Astrocyte (in vitro differentiated cells and primary cell): ENCODE measurements at regions not wholly inside any gene's neighbourhood (a gene's known extent, or its start where the extent isn't known, plus 50 kb on each side); places are given as distances from the start of the nearest gene placed in this dataset.

Experiments used
- DNase-seq: peaks from one replicate; pipeline ENCODE4 v3.0.0-alpha.2; 2010; ENCODE audit warnings: low read depth
- FAIRE-seq: peaks from 2 replicates; lab custom pipeline; 2011; peaks lifted over from hg19 to GRCh38; lab: Jason Lieb, UNC
- H2AFZ ChIP-seq: 2 replicates; pipeline ENCODE4 v1.6.0; 2012; ENCODE audit warnings: low read depth, low read length, inconsistent platforms
- H3K27ac ChIP-seq: 2 replicates; pipeline ENCODE4 v1.5.1; 2011; ENCODE audit warnings: low read depth, low read length, inconsistent platforms
- H3K27me3 ChIP-seq: 2 replicates; pipeline ENCODE4 v1.6.0; 2011; ENCODE audit warnings: low read length, inconsistent platforms; ENCODE audit not compliant: insufficient read depth
- H3K36me3 ChIP-seq: 2 replicates; pipeline ENCODE4 v1.5.1; 2011; ENCODE audit warnings: low read length, inconsistent platforms; ENCODE audit not compliant: insufficient read depth
- H3K4me1 ChIP-seq: 2 replicates; pipeline ENCODE4 v1.5.1; 2011; ENCODE audit warnings: low read length, inconsistent platforms; ENCODE audit not compliant: insufficient read depth
- H3K4me2 ChIP-seq: 2 replicates; pipeline ENCODE4 v1.6.0; 2012; ENCODE audit warnings: low read length, inconsistent platforms
- H3K4me3 ChIP-seq: 2 replicates; pipeline ENCODE4 v1.5.1; 2011; ENCODE audit warnings: low read depth, mild to moderate bottlenecking, low read length, inconsistent platforms; ENCODE audit not compliant: insufficient read depth
- H3K79me2 ChIP-seq: 2 replicates; pipeline ENCODE4 v1.6.0; 2012; ENCODE audit warnings: mild to moderate bottlenecking, low read length, inconsistent platforms; ENCODE audit not compliant: insufficient read depth
- H3K9ac ChIP-seq: 2 replicates; pipeline ENCODE4 v1.6.0; 2012; ENCODE audit warnings: mild to moderate bottlenecking, low read length, inconsistent platforms
- H3K9me3 ChIP-seq: 2 replicates; pipeline ENCODE4 v1.5.1; 2012; ENCODE audit warnings: low read depth, mild to moderate bottlenecking, low read length, inconsistent platforms; ENCODE audit not compliant: insufficient read depth
- H4K20me1 ChIP-seq: 2 replicates; pipeline ENCODE4 v1.6.0; 2012; ENCODE audit warnings: low read length, inconsistent platforms; ENCODE audit not compliant: insufficient read depth
- H3K27ac Mint-ChIP-seq: one replicate; pipeline ENCODE4 v1.8.0; 2021; ENCODE audit warnings: mild to moderate bottlenecking, mixed read lengths; ENCODE audit not compliant: unreplicated experiment
- H3K27me3 Mint-ChIP-seq: one replicate; pipeline ENCODE4 v1.8.0; 2021; ENCODE audit warnings: low read depth, mixed read lengths; ENCODE audit not compliant: unreplicated experiment
- H3K36me3 Mint-ChIP-seq: one replicate; pipeline ENCODE4 v1.8.0; 2021; ENCODE audit warnings: low read depth, mixed read lengths; ENCODE audit not compliant: unreplicated experiment
- H3K4me1 Mint-ChIP-seq: one replicate; pipeline ENCODE4 v1.8.0; 2021; ENCODE audit warnings: low read depth, mixed read lengths; ENCODE audit not compliant: unreplicated experiment
- H3K4me3 Mint-ChIP-seq: one replicate; pipeline ENCODE4 v1.8.0; 2021; ENCODE audit warnings: mild to moderate bottlenecking, moderate library complexity, mixed read lengths; ENCODE audit not compliant: unreplicated experiment
- H3K9me3 Mint-ChIP-seq: one replicate; pipeline ENCODE4 v1.8.0; 2021; ENCODE audit warnings: mild to moderate bottlenecking, mixed read lengths; ENCODE audit not compliant: unreplicated experiment
- EZH2 ChIP-seq: IDR thresholded peaks from 2 replicates; pipeline ENCODE4 v1.6.1; 2012; ENCODE audit warnings: mild to moderate bottlenecking, low read length, inconsistent platforms; ENCODE audit not compliant: insufficient read depth
- TF ChIP-seq, protein P1 (sequence below): IDR thresholded peaks from 2 replicates; pipeline ENCODE4 v1.5.1; 2011; ENCODE audit warnings: low read depth, mild to moderate bottlenecking, inconsistent platforms, low read length, moderate library complexity; ENCODE audit not compliant: insufficient read depth

- H3K27me3 ChIP-seq: no peaks in the 10 kb centered on the region
- TF ChIP-seq, protein P1, sequence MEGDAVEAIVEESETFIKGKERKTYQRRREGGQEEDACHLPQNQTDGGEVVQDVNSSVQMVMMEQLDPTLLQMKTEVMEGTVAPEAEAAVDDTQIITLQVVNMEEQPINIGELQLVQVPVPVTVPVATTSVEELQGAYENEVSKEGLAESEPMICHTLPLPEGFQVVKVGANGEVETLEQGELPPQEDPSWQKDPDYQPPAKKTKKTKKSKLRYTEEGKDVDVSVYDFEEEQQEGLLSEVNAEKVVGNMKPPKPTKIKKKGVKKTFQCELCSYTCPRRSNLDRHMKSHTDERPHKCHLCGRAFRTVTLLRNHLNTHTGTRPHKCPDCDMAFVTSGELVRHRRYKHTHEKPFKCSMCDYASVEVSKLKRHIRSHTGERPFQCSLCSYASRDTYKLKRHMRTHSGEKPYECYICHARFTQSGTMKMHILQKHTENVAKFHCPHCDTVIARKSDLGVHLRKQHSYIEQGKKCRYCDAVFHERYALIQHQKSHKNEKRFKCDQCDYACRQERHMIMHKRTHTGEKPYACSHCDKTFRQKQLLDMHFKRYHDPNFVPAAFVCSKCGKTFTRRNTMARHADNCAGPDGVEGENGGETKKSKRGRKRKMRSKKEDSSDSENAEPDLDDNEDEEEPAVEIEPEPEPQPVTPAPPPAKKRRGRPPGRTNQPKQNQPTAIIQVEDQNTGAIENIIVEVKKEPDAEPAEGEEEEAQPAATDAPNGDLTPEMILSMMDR: no peak
- TF ChIP-seq EZH2: no peak
- no peaks in the 10 kb centered on the region for H3K36me3 Mint-ChIP-seq
- H3K9me3 Mint-ChIP-seq: no peaks in the 10 kb centered on the region
- no peaks in the 10 kb centered on the region for H3K36me3 ChIP-seq
- no peak overlapping the region for H3K4me2 ChIP-seq
- H3K4me1 Mint-ChIP-seq: peaks cover 22% of the 10 kb centered on the region
- DNase-seq (no peak), FAIRE-seq (no peak)
- no peak overlapping the region for H3K9ac ChIP-seq
- H2AFZ ChIP-seq: no peak overlapping the region
- no peak overlapping the region for H3K27ac ChIP-seq
- H3K9me3 ChIP-seq: no peaks in the 10 kb centered on the region
- peaks cover 38% of the 10 kb centered on the region for H3K4me1 ChIP-seq
- no peak overlapping the region for H3K27ac Mint-ChIP-seq
- no peak overlapping the region for H3K4me3 Mint-ChIP-seq
- peaks cover 20% of the 10 kb centered on the region for H3K27me3 Mint-ChIP-seq
- H3K4me3 ChIP-seq: no peak overlapping the region
- no peaks in the 10 kb centered on the region for H4K20me1 ChIP-seq
- no peaks in the 10 kb centered on the region for H3K79me2 ChIP-seq
Observed at GRCh38 chr20:58021481-58021880, 207.0 kb downstream of the ANKRD60 start.

DNA sequence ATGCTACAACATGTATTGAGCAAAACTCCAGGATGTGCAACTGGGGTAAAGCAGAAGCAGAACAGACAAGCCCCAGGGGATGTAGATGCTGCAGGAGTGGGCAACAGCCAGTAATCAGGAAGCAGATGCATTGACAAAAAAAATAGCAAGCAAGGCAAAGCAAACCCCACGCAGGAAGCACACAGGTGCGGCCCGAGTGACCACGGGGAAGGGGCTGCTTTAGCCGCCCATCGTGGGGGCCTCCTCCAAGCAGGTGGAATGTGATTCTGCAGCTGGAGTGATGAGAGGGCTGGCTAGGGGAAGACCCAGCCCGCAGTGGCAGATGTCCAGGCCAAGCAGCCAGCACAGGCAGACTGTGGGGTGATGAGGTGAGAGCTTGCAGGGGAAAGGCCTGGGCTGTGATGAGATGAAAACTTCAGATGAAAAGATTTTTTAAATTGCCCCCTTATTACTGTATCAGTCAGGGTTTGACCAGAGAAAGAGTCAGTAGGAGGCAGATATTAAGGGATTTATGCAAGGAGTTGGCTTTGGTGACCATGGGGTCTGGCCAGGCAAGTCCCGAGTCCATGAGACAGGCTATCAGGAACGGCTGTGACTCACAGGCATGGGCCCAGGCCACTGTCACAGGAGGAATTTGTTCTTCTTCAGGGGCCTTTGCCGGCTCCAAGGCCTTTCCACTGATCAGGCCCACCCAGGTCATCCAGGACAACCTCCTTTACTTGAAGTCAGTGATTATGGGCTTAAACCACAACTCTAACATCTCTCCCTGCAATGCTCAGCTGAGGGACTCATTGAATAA lies 207.6 kb downstream of the ANKRD60 start:
- H3K79me2 ChIP-seq: no peaks in the 10 kb centered on the region
- H3K27me3 ChIP-seq: no peaks in the 10 kb centered on the region
- H3K4me3 ChIP-seq: no peak overlapping the region
- no peak for TF ChIP-seq EZH2
- TF ChIP-seq, protein P1: no peak
- H3K9me3 ChIP-seq: no peaks in the 10 kb centered on the region
- H3K27ac Mint-ChIP-seq: no peak overlapping the region
- FAIRE-seq: no peak
- peaks cover 22% of the 10 kb centered on the region for H3K4me1 Mint-ChIP-seq
- no peaks in the 10 kb centered on the region for H3K9me3 Mint-ChIP-seq
- H3K27ac ChIP-seq: no peak overlapping the region
- DNase-seq: no peak
- H3K27me3 Mint-ChIP-seq: peaks cover 17% of the 10 kb centered on the region
- no peak overlapping the region for H2AFZ ChIP-seq
- H3K9ac ChIP-seq: no peak overlapping the region
- no peaks in the 10 kb centered on the region for H3K36me3 ChIP-seq
- no peaks in the 10 kb centered on the region for H4K20me1 ChIP-seq
- no peaks in the 10 kb centered on the region for H3K36me3 Mint-ChIP-seq
- H3K4me1 ChIP-seq: peaks cover 33% of the 10 kb centered on the region
- H3K4me2 ChIP-seq: no peak overlapping the region
- H3K4me3 Mint-ChIP-seq: no peak overlapping the region
